Pancreas (tissue), 10 donors: ENCODE measurements at regions not wholly inside any gene's neighbourhood (a gene's known extent, or its start where the extent isn't known, plus 50 kb on each side); places are given as distances from the start of the nearest gene placed in this dataset.

ENCODE experiments used
- ATAC-seq, 4 donors: fragments of 200-7000 bp; cut with Tn5 transposase; one replicate each; pipeline versions ENCODE4 v1.8.0 to v1.9.1; 2020; ENCODE audit warnings: mild to moderate bottlenecking in 4 of 4, moderate library complexity in 4 of 4
- DNase-seq, 6 donors: peaks; one replicate each; pipeline ENCODE4 v3.0.0-alpha.2; 2020
- FAIRE-seq: peaks from 2 replicates; lab custom pipeline; 2012; peaks lifted over from hg19 to GRCh38; lab: Jason Lieb, UNC
- H3K27ac ChIP-seq, 4 donors: fragments of 200-600 bp; sonication (generic); 1 replicate in 3 of 4; 2 replicates in 1 of 4; pipeline versions ENCODE4 v1.5.0 to v1.8.0; 2020
- H3K27me3 ChIP-seq, 4 donors: fragments of 200-600 bp; one replicate each; pipeline ENCODE4 v1.8.0; 2021
- H3K36me3 ChIP-seq, 3 donors: fragments of 200-600 bp; sonication (generic) in 1 of 3; one replicate each; pipeline versions ENCODE4 v1.5.0 to v1.8.0; 2020 to 2021
- H3K4me1 ChIP-seq, 3 donors: fragments of 200-600 bp; one replicate each; pipeline ENCODE4 v1.8.0; 2021
- H3K4me3 ChIP-seq, 4 donors: fragments of 200-600 bp; sonication (generic) in 2 of 4; one replicate each; pipeline versions ENCODE4 v1.5.0 to v1.8.0; 2020 to 2021
- H3K9me3 ChIP-seq, 4 donors: fragments of 200-600 bp; one replicate each; pipeline ENCODE4 v1.8.0; 2021
- CTCF ChIP-seq, 4 donors: fragments of 200-600 bp; sonication (generic) in 3 of 4; IDR thresholded peaks; one replicate each; pipeline versions ENCODE4 v1.5.0 to v1.8.0; 2021; ENCODE audit warnings: antibody characterized with exemption in 4 of 4
- whole genome bisulfite sequencing, 2 donors: extraction: QIAGEN DNeasy Blood & Tissue Kit; methylation state at CpG; one replicate each; pipeline ENCODE4 v1.1.7; 2013; 5-methylcytosine and 5-hydroxymethylcytosine counted together
- intact Hi-C, 3 donors: fragments of 100-400 bp; cut with DNase I; formaldehyde crosslinking; loops; one replicate each; pipeline versions ENCODE4 v1.11.1 to v1.14.2; 2022
- donor health status: healthy with polysubstance abuse.
- donor health status: DM: no; HTN: no; CAD: no; lungs with moderate emphysema.
- donor health status: DM: no; HTN: no; CAD: no.
- donor health status: control.
- donor health status: control.
- donor health status: Bipolar disorder and iron deficiency.
- donor health status: DM: yes; HTN: yes; CAD: no.
- donor health status: DM: no; HTN: no; CAD: no.
- donor health status: DM: no; HTN: no; CAD: no.
- donor health status: DM: yes; HTN: yes; CAD: no.

GRCh38 chr4:158015241-158015640 is 157.6 kb downstream of the GASK1B start:
- no peak for FAIRE-seq
- intact Hi-C loops, result no loop called here
- WGBS, 2 donors, result 7 to 19% methylated on average over 3 of the region's 3 CpGs

GRCh38 chr4:158013858-158014257 is 159.0 kb downstream of the GASK1B start:
- intact Hi-C loops, result no loop called here
- ATAC-seq (no peak), FAIRE-seq (no peak), DNase-seq (no peak)
- TF ChIP-seq CTCF (IDR thresholded peaks at IDR 0.05), result no peak
- no peak overlapping the region for H3K4me3 ChIP-seq
- no peaks in the 10 kb centered on the region for H3K36me3 ChIP-seq
- H3K9me3 ChIP-seq, result no peaks in the 10 kb centered on the region
- no peaks in the 10 kb centered on the region for H3K27me3 ChIP-seq
- no peak overlapping the region for H3K27ac ChIP-seq
- peaks cover 0 to 8% (median 0%) of the 10 kb centered on the region in 3 donors for H3K4me1 ChIP-seq

More at GRCh38 chr4:158015241-158015640, 157.6 kb downstream of the GASK1B start:
- Histone ChIP-seq H3K27me3 (no peaks in the 10 kb centered on the region), H3K9me3 (no peaks in the 10 kb centered on the region), H3K27ac (no peak overlapping the region), H3K4me3 (no peak overlapping the region), H3K36me3 (no peaks in the 10 kb centered on the region), H3K4me1 (peaks cover 0 to 8% (median 3%) of the 10 kb centered on the region in 3 donors)
- TF ChIP-seq CTCF (IDR thresholded peaks at IDR 0.05), result no peak
- ATAC-seq (peak in 3 of 4 donors; percentile 56 to 66 (median 58)), DNase-seq (no peak)

- TF ChIP-seq CTCF (IDR thresholded peaks at IDR 0.05), result no peak
These were observed 162.5 kb downstream of the GASK1B start for GRCh38 chr4:158010361-158010760.

GRCh38 chr4:158008551-158009218 is 164.1 kb downstream of the GASK1B start:
- no peaks in the 10 kb centered on the region for H3K36me3 ChIP-seq
- H3K9me3 ChIP-seq, result no peaks in the 10 kb centered on the region
- no peaks in the 10 kb centered on the region for H3K27me3 ChIP-seq
- 61 to 73% methylated on average over 6 of the region's 6 CpGs for WGBS, 2 donors
- FAIRE-seq (no peak), DNase-seq (no peak), ATAC-seq (peak in 3 of 4 donors; percentile 74 to 78 (median 75))
- no peak overlapping the region for H3K4me3 ChIP-seq
- H3K4me1 ChIP-seq, result peaks cover 0 to 9% (median 0%) of the 10 kb centered on the region in 3 donors
- peak overlapping the region in 1 of 4 donors; percentile 7 for H3K27ac ChIP-seq
- no peak for TF ChIP-seq CTCF (IDR thresholded peaks at IDR 0.05)
- intact Hi-C loops, result no loop called here

More at GRCh38 chr4:158010361-158010760, 162.5 kb downstream of the GASK1B start:
- DNase-seq (no peak), ATAC-seq (peak in 1 of 4 donors; percentile 20), FAIRE-seq (no peak)
- H3K4me1 ChIP-seq, result peaks cover 0 to 9% (median 8%) of the 10 kb centered on the region in 3 donors
- WGBS, 2 donors, result 79 to 81% methylated on average over 5 of the region's 5 CpGs
- no peak overlapping the region for H3K4me3 ChIP-seq
- no peaks in the 10 kb centered on the region for H3K27me3 ChIP-seq
- no peaks in the 10 kb centered on the region for H3K36me3 ChIP-seq
- intact Hi-C loops, result no loop called here
- H3K9me3 ChIP-seq, result no peaks in the 10 kb centered on the region
- no peak overlapping the region for H3K27ac ChIP-seq

- no peaks in the 10 kb centered on the region for H3K27me3 ChIP-seq
- 77 to 85% methylated on average over 3 of the region's 3 CpGs for WGBS, 2 donors
- peaks cover 0 to 9% (median 0%) of the 10 kb centered on the region in 3 donors for H3K4me1 ChIP-seq
- H3K36me3 ChIP-seq, result no peaks in the 10 kb centered on the region
- H3K4me3 ChIP-seq, result no peak overlapping the region
- H3K9me3 ChIP-seq, result no peaks in the 10 kb centered on the region
- no peak for TF ChIP-seq CTCF (IDR thresholded peaks at IDR 0.05)
- intact Hi-C loops, result no loop called here
- FAIRE-seq (no peak), DNase-seq (no peak), ATAC-seq (no peak)
- no peak overlapping the region for H3K27ac ChIP-seq
These were observed 165.3 kb downstream of the GASK1B start for GRCh38 chr4:158007566-158007965.
